GM10248 (cell line): ENCODE measurements at regions not wholly inside any gene's neighbourhood (a gene's known extent, or its start where the extent isn't known, plus 50 kb on each side); places are given as distances from the start of the nearest gene placed in this dataset.

Experiments used
- CTCF ChIA-PET: fragments of 300-600 bp; sonication (Branson Sonifier 250); formaldehyde crosslinking; extraction: SDS; loops from one replicate; lab custom pipeline; 2021; ENCODE audit warnings: antibody characterized with exemption; lab: Yijun Ruan, JAX
- POLR2A ChIA-PET: fragments of 350-650 bp; sonication (Branson Sonifier 250); formaldehyde crosslinking; extraction: SDS; loops from one replicate; lab custom pipeline; 2020; ENCODE audit warnings: antibody characterized with exemption; lab: Yijun Ruan, JAX
- DNase-seq: peaks from one replicate; pipeline ENCODE4 v3.0.0; 2012; ENCODE audit errors: extremely low spot score
- TF ChIP-seq, protein P1 (sequence below): IDR thresholded peaks from 2 replicates; pipeline ENCODE4 v1.5.1; 2012; ENCODE audit warnings: mild to moderate bottlenecking, low read depth; ENCODE audit errors: extremely low read depth, missing control alignments, control extremely low read depth

DNA sequence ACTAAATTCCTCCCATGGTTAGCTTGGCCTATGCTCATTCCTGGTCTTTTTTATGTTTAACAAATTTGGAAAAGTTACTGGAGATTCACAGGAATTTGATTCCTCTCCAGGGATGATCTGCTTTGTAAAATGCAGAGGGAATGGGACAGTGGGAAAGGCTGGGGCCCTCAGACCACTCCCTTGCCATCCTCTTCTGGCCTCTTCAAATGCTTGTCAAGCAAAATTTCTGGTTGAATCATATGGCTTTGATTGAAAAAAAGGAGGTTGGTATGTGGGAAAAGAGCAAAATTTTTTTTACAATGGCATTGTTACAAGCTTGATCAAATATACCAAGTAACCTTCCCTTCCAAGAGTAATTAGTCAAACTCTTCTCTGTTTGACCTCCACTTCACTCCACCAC lies 225.1 kb downstream of the PIK3R1 start:
- DNase-seq, result no peak
- ChIA-PET CTCF (interaction anchor here (0.6 to 2.5 kb wide), 7 partner anchors 10 to 154 kb away, joined by 3 to 12 read pairs (median 4); no protein-coding TSS in a partner anchor), POLR2A (no interaction called here)

DNA sequence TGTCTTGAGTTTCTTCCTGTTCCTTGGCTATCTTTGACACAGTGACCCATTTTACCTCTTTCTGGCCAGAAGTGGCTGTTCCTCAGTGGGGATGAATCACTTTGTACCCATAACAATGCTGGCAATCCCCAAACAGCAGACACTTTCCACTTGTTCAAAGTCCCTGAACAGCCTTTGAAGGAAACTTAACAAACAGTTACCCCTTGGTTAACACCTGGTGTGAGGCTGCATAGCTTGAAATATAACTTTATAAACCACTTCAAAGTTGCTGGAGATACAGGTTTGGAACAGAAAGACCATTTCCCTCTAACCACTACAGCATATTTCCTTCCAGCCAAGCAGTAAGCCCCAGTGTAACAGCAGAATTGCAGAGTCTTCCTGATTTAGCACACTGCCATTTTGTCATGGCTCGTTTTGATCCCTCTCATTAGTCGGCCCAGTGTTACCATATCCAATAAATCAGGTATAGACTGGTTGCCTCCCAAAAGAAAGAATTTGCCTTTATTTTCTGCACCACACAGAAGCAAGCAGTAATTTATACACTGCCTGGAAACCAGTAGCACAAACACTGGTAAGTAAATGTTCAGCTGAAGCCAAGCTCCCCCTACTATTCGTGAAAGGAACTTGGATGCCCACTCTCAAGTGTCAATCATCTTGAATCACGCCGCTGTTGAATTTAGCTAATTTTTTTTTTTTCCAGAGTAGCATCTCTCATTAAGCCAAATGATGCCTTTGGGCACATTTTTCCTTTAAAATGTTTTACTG lies 225.9 kb downstream of the PIK3R1 start:
- TF ChIP-seq, protein P1, sequence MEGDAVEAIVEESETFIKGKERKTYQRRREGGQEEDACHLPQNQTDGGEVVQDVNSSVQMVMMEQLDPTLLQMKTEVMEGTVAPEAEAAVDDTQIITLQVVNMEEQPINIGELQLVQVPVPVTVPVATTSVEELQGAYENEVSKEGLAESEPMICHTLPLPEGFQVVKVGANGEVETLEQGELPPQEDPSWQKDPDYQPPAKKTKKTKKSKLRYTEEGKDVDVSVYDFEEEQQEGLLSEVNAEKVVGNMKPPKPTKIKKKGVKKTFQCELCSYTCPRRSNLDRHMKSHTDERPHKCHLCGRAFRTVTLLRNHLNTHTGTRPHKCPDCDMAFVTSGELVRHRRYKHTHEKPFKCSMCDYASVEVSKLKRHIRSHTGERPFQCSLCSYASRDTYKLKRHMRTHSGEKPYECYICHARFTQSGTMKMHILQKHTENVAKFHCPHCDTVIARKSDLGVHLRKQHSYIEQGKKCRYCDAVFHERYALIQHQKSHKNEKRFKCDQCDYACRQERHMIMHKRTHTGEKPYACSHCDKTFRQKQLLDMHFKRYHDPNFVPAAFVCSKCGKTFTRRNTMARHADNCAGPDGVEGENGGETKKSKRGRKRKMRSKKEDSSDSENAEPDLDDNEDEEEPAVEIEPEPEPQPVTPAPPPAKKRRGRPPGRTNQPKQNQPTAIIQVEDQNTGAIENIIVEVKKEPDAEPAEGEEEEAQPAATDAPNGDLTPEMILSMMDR, result no peak
- DNase-seq, result no peak
- ChIA-PET POLR2A (no interaction called here), CTCF (interaction anchor here (0.6 to 2.5 kb wide), 8 partner anchors 9 to 155 kb away, joined by 3 to 12 read pairs (median 4); no protein-coding TSS in a partner anchor)

More for the DNA sequence above, 225.1 kb downstream of the PIK3R1 start:
- TF ChIP-seq, protein P1, result no peak

DNA sequence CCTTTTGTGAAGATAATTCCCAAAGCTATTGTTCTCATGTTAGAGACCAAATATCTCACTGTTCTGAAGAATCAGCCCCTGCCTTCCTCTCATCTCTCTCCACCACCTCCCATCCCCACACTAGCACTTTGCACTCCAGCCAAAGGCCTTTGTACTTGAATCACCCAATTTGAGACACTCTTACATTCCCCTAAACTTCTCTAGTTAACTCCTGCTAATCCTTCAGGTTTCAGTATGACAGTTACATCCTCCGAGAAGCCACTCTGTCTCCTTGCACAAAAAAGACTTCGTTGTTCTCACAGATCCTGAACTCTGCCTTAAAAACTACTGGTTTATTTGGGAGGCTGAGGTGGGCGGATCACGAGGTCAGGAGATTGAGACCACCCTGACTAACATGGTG lies 227.5 kb downstream of the PIK3R1 start:
- DNase-seq, result no peak
- TF ChIP-seq, protein P1, result no peak
- ChIA-PET CTCF (interaction anchor here (1.8 to 2.5 kb wide), 3 partner anchors 8 to 157 kb away, joined by 4 to 12 read pairs (median 10); no protein-coding TSS in a partner anchor), POLR2A (no interaction called here)

DNA sequence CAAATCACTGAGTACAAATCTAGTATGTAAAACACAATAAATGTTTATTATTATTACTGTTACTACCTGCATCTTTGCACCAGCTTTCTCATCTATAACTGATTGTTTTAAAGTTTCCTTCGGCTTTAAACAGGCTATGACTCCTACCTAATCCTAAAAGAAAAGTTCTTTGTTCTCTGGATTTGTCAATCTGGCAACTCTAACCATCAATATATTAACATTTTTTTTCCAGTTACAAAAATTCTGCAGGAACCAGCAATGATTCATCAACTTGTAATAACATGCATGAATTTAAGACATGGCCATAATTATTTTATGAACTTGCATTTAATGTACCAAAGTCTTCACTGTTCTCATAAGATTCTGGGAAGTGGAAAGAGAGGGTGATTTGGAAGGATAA lies 228.5 kb downstream of the PIK3R1 start:
- TF ChIP-seq, protein P1, result no peak
- no peak for DNase-seq
- POLR2A ChIA-PET, result no interaction called here
- CTCF ChIA-PET, result interaction anchor here (0.8 to 2.3 kb wide), 7 partner anchors 8 to 158 kb away, joined by 3 to 8 read pairs (median 4); no protein-coding TSS in a partner anchor

DNA sequence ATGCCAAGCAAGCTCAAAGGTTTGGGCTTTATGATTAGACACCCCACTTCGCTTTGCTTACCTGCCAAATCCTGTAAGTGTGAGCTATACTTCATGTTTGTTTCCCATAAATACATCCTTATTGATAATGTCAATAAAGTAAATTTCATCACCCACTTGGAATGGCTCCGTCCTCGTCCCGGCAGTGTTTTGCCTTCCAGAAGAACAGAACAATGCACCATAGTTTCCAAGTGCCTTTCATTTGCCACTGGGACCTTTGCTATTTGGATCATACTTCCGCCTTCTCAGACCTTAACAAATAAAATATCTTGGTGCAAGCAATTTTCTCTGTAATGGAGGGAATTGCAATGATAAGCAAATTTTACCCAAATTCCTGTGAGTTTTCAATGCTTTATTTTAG lies 229.3 kb downstream of the PIK3R1 start:
- TF ChIP-seq, protein P1, result no peak
- POLR2A ChIA-PET, result no interaction called here
- CTCF ChIA-PET, result interaction anchor here (0.8 to 2.3 kb wide), 7 partner anchors 9 to 159 kb away, joined by 3 to 8 read pairs (median 4); no protein-coding TSS in a partner anchor
- no peak for DNase-seq

DNA sequence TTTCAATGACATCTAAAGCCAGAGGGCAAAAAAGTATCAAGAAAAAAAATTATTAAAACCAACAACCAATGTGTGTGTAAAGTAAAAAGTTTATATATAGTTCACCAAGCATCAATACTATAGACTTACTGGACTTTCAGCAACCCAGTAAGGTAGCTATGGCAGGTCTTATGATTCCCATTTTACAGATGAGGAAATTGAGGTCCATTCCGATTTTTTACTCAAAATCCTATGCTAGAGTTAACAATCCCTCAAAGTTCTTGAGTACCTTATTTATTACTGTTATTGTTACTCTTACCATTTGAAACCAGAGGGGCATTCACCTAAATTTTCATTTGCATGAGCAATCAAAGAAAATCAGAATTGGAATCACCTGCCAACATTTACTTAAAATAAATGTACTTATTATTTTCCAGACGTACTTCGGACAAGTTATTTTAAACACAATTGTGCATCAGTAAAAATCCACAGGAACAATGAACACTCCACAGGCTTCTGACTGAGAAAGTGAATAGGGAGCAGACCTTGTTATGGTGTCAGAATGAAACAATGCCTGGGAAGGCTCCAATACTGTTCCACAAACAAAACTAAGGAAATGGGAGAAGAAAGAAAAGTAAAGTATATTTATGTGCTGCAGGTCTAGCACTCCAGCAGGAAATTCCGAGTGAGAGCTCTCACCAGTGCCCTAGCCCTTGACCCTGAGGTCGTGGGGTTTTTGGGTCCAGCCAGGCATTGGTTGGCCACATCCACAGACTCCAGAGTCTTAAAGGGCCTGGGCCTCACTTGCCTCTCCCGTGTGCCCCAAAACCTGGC lies 229.9 kb downstream of the PIK3R1 start:
- CTCF ChIA-PET, result interaction anchor here (0.9 to 7.0 kb wide), 7 partner anchors 10 to 159 kb away, joined by 3 to 56 read pairs (median 4); no protein-coding TSS in a partner anchor
- POLR2A ChIA-PET, result interaction anchor here (1.5 kb wide), 1 partner anchor 11 kb away, joined by 4 read pairs; no protein-coding TSS in a partner anchor
- TF ChIP-seq, protein P1, result no peak
- DNase-seq, result no peak
